ENCODE measurements at regions not wholly inside any gene's neighbourhood (a gene's known extent, or its start where the extent isn't known, plus 50 kb on each side); places are given as distances from the start of the nearest gene placed in this dataset.

DNA sequence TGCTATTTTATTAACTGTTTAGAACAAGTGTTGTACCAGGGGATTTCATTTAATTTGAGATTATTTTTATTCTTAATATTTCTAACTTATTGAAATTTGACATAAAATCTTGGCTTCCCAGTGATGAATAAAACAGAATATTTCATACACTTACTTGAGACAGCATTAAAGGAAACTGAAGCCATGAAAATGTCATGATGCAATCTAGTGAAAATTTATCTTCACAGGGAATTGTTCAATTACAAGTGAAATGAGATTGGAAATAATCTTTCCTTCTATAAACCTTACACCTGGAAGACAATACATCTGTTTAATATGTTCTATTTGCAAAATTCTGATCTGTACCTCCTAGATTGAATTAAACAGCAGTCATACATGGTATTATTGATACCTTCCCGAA, 511.0 kb upstream of the CDH7 start:
- in situ Hi-C loops (cut with HindIII; ENCODE audit: low pct_ligation_motif_present, low sequenced_read_pairs) = no loop called here

DNA sequence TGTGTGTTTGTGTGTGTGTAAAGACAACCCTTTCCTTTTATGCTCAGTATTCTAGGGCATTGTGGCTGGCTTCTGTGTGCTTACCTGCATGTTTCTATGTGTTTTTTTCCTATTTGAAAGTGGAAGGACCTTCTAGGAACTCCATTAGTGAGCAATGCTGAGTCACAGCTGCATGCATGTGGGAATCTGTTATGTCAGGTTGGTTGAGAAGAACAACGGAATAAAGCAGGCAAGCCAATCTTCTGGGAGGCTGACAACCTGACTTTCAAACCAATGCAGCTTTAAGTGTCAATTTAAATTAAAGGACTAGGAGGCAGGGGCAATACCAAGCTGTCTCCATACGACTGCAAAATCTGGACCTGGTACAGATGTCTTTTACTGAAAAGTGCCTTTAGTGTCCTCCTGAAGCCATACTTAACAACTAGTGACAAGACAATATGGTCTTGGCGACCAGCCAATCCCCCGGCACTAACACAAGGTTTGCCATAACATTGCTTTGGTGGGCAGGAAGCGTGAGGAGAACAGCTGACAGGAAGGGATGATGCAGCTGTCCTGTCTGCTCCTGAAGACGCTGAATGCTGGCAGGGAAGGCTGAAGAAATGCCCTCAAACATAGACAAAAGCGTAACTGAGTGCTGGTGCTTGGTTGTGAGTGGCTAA, 514.7 kb upstream of the CDH7 start:
- in situ Hi-C loops (cut with HindIII; ENCODE audit: low pct_ligation_motif_present, low sequenced_read_pairs) = no loop called here
- H3K36me3 ChIP-seq (replicated peaks) = no peaks in the 10 kb centered on the region
- no peak for DNase-seq
- no peaks in the 10 kb centered on the region for H3K27me3 ChIP-seq (replicated peaks)
- H3K27ac ChIP-seq = no peak overlapping the region
- H3K4me3 ChIP-seq (ENCODE audit: low read depth, low read length) = no peak overlapping the region
- TF ChIP-seq, protein P1, sequence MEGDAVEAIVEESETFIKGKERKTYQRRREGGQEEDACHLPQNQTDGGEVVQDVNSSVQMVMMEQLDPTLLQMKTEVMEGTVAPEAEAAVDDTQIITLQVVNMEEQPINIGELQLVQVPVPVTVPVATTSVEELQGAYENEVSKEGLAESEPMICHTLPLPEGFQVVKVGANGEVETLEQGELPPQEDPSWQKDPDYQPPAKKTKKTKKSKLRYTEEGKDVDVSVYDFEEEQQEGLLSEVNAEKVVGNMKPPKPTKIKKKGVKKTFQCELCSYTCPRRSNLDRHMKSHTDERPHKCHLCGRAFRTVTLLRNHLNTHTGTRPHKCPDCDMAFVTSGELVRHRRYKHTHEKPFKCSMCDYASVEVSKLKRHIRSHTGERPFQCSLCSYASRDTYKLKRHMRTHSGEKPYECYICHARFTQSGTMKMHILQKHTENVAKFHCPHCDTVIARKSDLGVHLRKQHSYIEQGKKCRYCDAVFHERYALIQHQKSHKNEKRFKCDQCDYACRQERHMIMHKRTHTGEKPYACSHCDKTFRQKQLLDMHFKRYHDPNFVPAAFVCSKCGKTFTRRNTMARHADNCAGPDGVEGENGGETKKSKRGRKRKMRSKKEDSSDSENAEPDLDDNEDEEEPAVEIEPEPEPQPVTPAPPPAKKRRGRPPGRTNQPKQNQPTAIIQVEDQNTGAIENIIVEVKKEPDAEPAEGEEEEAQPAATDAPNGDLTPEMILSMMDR (IDR thresholded peaks at IDR 0.05; ENCODE audit: low read depth, low read length, missing control alignments) = no peak

More for the DNA sequence above, 511.0 kb upstream of the CDH7 start:
- Histone ChIP-seq H3K36me3 (replicated peaks) (no peaks in the 10 kb centered on the region), H3K27ac (no peak overlapping the region), H3K27me3 (replicated peaks) (no peaks in the 10 kb centered on the region), H3K4me3 (ENCODE audit: low read depth, low read length) (no peak overlapping the region)
- DNase-seq = no peak
- TF ChIP-seq, protein P1 (IDR thresholded peaks at IDR 0.05; ENCODE audit: low read depth, low read length, missing control alignments) = no peak

DNA sequence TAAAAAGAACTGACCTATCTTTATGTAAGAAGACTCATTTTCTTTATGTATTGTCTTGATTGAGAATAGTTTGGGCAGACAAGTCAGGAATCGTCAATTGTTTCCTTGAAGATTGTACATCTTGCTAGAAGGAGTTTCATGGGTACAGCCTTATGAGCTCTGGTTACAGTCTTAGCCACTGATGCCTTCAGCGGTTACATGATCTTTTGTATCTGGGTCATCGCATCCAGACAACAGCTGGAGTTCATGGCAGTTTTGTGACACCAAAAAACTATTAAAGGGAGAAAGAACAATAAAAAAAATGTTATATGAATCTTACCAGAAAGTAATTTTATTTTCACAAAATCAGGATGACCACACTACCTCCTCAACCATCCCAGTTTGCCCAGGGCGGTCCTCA, 520.5 kb upstream of the CDH7 start:
- no peak overlapping the region for H3K27ac ChIP-seq
- TF ChIP-seq, protein P1 (IDR thresholded peaks at IDR 0.05; ENCODE audit: low read depth, low read length, missing control alignments) = no peak
- no peak overlapping the region for H3K4me3 ChIP-seq (ENCODE audit: low read depth, low read length)
- in situ Hi-C loops (cut with HindIII; ENCODE audit: low pct_ligation_motif_present, low sequenced_read_pairs) = no loop called here
- no peaks in the 10 kb centered on the region for H3K27me3 ChIP-seq (replicated peaks)
- no peaks in the 10 kb centered on the region for H3K36me3 ChIP-seq (replicated peaks)
- DNase-seq = no peak

DNA sequence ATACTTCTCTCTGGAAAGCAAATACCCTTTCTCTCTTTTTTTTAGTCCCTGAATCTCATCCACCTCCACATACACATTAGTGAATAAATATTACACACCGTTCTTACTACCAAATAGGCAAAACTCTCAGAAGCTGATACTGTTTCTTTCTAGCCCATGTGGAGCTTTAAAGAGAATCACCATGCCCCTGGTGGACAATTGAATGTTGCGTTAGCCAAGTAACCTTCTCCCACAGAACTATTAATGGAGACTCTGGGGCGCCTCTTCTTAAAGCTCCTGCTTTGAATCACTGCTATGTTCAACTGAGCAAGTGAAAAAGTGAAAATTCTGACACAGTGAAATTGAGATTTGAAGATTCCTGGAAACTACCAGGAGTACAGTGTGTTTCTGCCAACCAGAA, 522.8 kb upstream of the CDH7 start:
- H3K27me3 ChIP-seq (replicated peaks) = no peaks in the 10 kb centered on the region
- no peak overlapping the region for H3K27ac ChIP-seq
- TF ChIP-seq, protein P1 (IDR thresholded peaks at IDR 0.05; ENCODE audit: low read depth, low read length, missing control alignments) = peak; percentile 6
- H3K4me3 ChIP-seq (ENCODE audit: low read depth, low read length) = no peak overlapping the region
- in situ Hi-C loops (cut with HindIII; ENCODE audit: low pct_ligation_motif_present, low sequenced_read_pairs) = no loop called here
- H3K36me3 ChIP-seq (replicated peaks) = no peaks in the 10 kb centered on the region
- DNase-seq = no peak

DNA sequence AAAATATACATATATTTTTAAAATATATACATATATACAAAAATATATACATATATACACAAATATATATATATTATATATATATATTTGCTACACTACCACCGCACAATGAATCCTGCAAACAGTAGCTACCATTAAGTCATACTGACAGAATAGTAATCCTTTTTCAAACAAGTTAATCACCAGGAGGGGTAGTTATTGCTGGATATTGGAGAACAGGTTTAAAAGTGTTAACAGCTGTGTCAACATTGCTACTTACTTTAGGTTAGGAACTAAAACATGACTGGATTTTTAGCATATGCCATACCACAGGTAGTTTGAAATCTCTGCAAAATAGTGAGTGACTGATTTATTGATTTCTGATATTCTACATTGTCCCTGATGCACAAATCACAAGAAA, 529.1 kb upstream of the CDH7 start:
- Histone ChIP-seq H3K4me3 (ENCODE audit: low read depth, low read length) (no peak overlapping the region), H3K36me3 (replicated peaks) (no peaks in the 10 kb centered on the region), H3K27ac (no peak overlapping the region), H3K27me3 (replicated peaks) (no peaks in the 10 kb centered on the region)
- no peak for DNase-seq
- TF ChIP-seq, protein P1 (IDR thresholded peaks at IDR 0.05; ENCODE audit: low read depth, low read length, missing control alignments) = no peak
- in situ Hi-C loops (cut with HindIII; ENCODE audit: low pct_ligation_motif_present, low sequenced_read_pairs) = no loop called here

DNA sequence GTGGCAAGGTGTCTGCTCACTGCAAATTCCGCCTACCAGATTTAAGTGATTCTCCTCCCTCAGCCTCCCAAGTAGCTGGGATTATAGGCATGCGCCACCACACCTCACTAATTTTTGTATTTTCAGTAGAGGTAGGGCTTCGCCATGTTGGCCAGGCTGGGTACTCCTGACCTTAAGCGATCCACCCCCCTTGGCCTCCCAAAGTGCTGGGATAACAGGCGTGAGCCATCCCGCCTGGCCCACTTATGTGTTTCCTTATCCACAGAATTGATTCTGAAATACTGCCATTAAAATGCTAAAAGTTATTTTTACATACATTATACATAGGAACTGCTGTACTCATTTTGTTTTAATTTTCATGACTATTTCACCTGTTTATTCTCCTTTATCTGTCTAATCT, 529.7 kb upstream of the CDH7 start:
- no peak overlapping the region for H3K4me3 ChIP-seq (ENCODE audit: low read depth, low read length)
- no peaks in the 10 kb centered on the region for H3K36me3 ChIP-seq (replicated peaks)
- in situ Hi-C loops (cut with HindIII; ENCODE audit: low pct_ligation_motif_present, low sequenced_read_pairs) = no loop called here
- H3K27ac ChIP-seq = no peak overlapping the region
- H3K27me3 ChIP-seq (replicated peaks) = no peaks in the 10 kb centered on the region
- TF ChIP-seq, protein P1 (IDR thresholded peaks at IDR 0.05; ENCODE audit: low read depth, low read length, missing control alignments) = no peak
- no peak for DNase-seq

Measured in brain microvascular endothelial cell (primary cell).